ENCODE measurements at regions not wholly inside any gene's neighbourhood (a gene's known extent, or its start where the extent isn't known, plus 50 kb on each side); places are given as distances from the start of the nearest gene placed in this dataset.

GRCh38 chr5:175211956-175212756 is 231.8 kb downstream of the DRD1 start:
- TF ChIP-seq, protein P1, sequence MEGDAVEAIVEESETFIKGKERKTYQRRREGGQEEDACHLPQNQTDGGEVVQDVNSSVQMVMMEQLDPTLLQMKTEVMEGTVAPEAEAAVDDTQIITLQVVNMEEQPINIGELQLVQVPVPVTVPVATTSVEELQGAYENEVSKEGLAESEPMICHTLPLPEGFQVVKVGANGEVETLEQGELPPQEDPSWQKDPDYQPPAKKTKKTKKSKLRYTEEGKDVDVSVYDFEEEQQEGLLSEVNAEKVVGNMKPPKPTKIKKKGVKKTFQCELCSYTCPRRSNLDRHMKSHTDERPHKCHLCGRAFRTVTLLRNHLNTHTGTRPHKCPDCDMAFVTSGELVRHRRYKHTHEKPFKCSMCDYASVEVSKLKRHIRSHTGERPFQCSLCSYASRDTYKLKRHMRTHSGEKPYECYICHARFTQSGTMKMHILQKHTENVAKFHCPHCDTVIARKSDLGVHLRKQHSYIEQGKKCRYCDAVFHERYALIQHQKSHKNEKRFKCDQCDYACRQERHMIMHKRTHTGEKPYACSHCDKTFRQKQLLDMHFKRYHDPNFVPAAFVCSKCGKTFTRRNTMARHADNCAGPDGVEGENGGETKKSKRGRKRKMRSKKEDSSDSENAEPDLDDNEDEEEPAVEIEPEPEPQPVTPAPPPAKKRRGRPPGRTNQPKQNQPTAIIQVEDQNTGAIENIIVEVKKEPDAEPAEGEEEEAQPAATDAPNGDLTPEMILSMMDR (IDR thresholded peaks at IDR 0.05; ENCODE audit: low read length) = no peak
- TF ChIP-seq EZH2 (IDR thresholded peaks at IDR 0.05; ENCODE audit: borderline replicate concordance, low read length) = no peak

Data from OCI-LY1 (cell line).